ENCODE measurements at regions not wholly inside any gene's neighbourhood (a gene's known extent, or its start where the extent isn't known, plus 50 kb on each side); places are given as distances from the start of the nearest gene placed in this dataset.

DNA sequence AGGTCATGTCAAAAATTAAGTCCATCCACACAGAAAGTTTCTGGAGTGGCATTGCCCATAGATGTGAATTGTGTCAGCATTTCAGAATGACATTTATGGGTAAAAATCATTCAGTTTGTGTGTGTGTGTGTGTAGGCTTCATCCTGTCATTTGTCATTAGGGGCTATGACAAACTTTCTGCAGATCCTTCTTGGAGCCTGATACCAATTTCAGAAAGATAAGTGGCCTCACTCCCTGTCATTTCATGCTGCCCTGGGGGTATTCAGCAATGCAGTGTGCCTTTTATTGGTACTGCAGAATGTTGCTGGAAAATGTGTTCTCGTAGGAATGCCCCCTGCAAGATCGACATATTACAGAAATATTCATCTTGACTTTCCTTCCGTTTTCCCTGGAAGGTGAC, 659.7 kb downstream of the NLGN4X start:
- H3K27ac ChIP-seq: no peak overlapping the region
- no peak for TF ChIP-seq ZFX (IDR thresholded peaks at IDR 0.05; ENCODE audit: borderline replicate concordance)
- TF ChIP-seq, protein P1, sequence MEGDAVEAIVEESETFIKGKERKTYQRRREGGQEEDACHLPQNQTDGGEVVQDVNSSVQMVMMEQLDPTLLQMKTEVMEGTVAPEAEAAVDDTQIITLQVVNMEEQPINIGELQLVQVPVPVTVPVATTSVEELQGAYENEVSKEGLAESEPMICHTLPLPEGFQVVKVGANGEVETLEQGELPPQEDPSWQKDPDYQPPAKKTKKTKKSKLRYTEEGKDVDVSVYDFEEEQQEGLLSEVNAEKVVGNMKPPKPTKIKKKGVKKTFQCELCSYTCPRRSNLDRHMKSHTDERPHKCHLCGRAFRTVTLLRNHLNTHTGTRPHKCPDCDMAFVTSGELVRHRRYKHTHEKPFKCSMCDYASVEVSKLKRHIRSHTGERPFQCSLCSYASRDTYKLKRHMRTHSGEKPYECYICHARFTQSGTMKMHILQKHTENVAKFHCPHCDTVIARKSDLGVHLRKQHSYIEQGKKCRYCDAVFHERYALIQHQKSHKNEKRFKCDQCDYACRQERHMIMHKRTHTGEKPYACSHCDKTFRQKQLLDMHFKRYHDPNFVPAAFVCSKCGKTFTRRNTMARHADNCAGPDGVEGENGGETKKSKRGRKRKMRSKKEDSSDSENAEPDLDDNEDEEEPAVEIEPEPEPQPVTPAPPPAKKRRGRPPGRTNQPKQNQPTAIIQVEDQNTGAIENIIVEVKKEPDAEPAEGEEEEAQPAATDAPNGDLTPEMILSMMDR (IDR thresholded peaks at IDR 0.05): no peak

DNA sequence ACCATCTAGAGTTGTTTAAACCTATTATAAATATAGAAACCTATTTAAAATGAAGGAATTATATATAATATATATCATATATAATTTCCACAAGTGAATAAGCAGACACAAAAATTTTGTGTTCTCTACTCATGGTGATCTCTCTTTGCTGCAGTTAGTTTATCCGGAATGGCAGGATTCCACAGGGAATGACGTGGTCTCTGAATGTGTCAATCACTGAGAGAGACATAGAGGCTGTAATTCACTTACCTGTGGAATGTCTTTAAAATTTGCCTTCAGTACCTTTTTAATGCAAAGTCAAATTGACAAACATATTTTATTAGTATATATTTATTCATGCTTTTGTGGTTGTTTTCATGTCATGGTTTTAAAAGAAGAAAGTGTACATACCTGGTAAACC, 669.3 kb downstream of the NLGN4X start:
- no peak for TF ChIP-seq ZFX (IDR thresholded peaks at IDR 0.05; ENCODE audit: borderline replicate concordance)
- TF ChIP-seq, protein P1 (IDR thresholded peaks at IDR 0.05): no peak
- H3K27ac ChIP-seq: no peak overlapping the region

DNA sequence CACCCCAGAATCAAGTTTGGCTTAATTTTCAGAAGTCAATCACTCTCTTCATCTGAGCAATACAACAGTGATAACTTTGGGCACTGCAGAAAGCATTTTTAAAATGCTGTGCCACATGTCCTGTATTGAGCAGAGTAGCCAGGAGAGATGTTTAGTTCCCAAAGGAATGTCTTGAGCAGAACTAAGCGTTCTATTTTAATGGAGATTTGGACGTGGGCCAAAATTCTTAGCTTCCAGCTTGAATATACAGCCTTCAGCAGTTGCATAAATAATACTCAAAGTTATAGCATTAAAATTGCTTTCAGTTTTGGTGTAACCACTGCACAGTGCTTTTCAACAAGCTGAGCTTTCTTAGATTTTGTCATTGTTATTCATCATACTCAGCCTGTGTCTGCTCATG, 679.2 kb downstream of the NLGN4X start:
- TF ChIP-seq, protein P1 (IDR thresholded peaks at IDR 0.05): no peak
- no peak for TF ChIP-seq ZFX (IDR thresholded peaks at IDR 0.05; ENCODE audit: borderline replicate concordance)

DNA sequence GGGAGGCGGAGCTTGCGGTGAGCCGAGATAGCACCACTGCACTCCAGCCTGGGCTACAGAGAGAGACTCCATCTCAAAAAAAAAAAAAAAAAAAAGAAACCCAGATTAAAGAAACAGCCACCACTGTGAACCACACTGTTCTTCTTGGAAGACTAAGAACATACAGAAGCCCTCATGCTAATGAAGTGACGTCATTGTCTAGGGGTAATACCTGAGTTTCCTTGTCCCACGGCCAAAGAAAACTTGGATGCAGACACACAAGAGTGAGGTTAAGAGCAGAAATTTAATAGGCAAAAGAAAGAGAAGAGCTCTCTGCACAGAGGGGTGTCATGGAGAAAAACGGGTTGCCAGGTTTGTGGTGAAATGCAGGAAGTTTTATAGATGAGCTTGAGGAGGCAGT, 691.6 kb downstream of the NLGN4X start:
- no peak overlapping the region for H3K27ac ChIP-seq
- TF ChIP-seq, protein P1 (IDR thresholded peaks at IDR 0.05): no peak
- no peak for TF ChIP-seq ZFX (IDR thresholded peaks at IDR 0.05; ENCODE audit: borderline replicate concordance)

More for the DNA sequence above, 679.2 kb downstream of the NLGN4X start:
- H3K27ac ChIP-seq: no peak overlapping the region

DNA sequence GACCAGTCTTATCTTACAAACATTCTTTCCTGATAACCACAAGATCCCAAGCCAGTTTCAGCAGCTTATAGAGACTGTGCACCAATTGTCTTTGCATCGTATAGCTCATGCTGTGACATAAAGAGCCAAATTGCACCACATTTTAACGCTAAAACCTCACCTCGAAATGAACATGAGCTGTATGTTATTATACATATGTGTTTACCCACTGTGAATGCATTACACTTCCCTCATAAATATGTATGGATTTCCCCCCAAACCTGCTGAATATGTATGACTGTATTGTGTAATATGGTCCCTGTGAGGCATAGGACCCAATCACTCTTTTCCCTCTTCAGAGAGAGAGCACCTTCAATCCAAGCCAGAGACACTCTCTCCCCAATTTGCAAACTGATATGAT, 692.4 kb downstream of the NLGN4X start:
- TF ChIP-seq, protein P1 (IDR thresholded peaks at IDR 0.05): no peak
- no peak for TF ChIP-seq ZFX (IDR thresholded peaks at IDR 0.05; ENCODE audit: borderline replicate concordance)
- H3K27ac ChIP-seq: no peak overlapping the region

DNA sequence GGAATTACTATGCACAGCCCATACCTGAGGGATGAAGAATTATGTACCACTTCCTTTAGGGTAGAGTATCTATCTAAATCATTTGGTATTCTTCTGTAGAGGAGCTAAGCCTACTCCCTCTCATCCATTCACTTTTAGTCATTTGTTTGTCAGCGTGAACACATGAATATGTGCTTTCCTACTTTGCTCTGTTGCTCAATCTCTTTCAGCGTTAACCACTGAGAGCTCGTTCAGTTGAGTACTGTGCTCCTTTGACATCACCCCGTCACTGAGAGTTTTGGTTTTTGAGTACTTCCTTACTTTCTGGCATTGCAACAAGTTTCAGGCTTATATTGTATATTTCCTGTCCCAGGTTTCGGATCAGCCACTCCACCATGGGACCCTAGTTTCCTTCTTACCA, 700.6 kb downstream of the NLGN4X start:
- TF ChIP-seq, protein P1 (IDR thresholded peaks at IDR 0.05): no peak
- no peak for TF ChIP-seq ZFX (IDR thresholded peaks at IDR 0.05; ENCODE audit: borderline replicate concordance)

DNA sequence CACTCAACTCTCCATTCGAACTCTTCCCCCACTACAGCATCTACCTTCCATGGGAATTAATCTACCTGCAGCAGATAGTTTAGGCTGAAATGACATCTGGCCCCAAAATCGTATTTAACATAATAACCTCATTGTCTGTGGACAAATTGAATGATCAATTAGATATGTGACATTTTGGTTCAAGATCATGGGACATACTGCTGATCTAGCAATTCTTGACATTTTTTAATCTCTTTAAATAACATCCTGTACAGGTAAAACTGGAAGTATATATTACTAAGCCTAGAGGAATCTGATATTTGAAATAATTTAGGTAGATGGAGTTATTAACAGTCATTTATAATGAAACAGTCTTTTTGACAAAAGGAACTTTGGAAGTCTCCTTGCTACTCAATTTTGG, 702.5 kb downstream of the NLGN4X start:
- no peak for TF ChIP-seq ZFX (IDR thresholded peaks at IDR 0.05; ENCODE audit: borderline replicate concordance)
- TF ChIP-seq, protein P1 (IDR thresholded peaks at IDR 0.05): no peak
- no peak overlapping the region for H3K27ac ChIP-seq

More for the DNA sequence above, 700.6 kb downstream of the NLGN4X start:
- no peak overlapping the region for H3K27ac ChIP-seq
